HL-60 (cell line): ENCODE measurements at regions not wholly inside any gene's neighbourhood (a gene's known extent, or its start where the extent isn't known, plus 50 kb on each side); places are given as distances from the start of the nearest gene placed in this dataset.

Source experiments
- GABPA ChIP-seq: IDR thresholded peaks from 2 replicates; pipeline ENCODE4 v1.6.1; 2012; ENCODE audit warnings: low read depth
- POLR2AphosphoS5 ChIP-seq: IDR thresholded peaks from 2 replicates; pipeline ENCODE4 v1.6.1; 2012; ENCODE audit warnings: low read depth
- REST ChIP-seq: IDR thresholded peaks from 2 replicates; pipeline ENCODE4 v1.6.1; 2012; ENCODE audit warnings: low read depth; ENCODE audit not compliant: insufficient replicate concordance
- SPI1 ChIP-seq: IDR thresholded peaks from 2 replicates; pipeline ENCODE4 v1.6.1; 2012; ENCODE audit warnings: low read depth, mild to moderate bottlenecking, borderline replicate concordance
- TF ChIP-seq, protein P1 (sequence below): IDR thresholded peaks from one replicate; pipeline ENCODE4 v1.5.1; 2011; ENCODE audit warnings: low read length, control low read depth, inconsistent platforms; ENCODE audit not compliant: insufficient read depth

DNA sequence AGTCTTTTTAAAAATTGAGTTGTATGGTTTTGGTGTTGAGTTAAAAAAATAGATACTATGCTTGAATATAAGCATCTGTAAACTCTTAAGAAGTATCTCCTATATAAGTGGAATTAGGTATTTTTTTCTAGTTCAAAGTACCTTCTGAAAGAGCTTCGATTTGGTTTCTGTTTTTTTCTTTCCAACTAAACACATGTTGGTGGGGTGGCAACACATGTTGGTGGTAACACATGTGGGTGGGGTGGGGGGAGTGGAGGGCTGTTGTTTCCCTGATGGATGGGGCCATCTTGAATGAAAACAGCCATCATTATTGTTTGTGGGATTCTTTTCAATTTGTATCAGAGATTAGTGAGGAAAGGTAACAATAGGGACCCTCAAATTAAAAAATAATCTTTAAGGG is 178.9 kb downstream of the STK31 start:
- TF ChIP-seq POLR2AphosphoS5: no peak
- TF ChIP-seq, protein P1, sequence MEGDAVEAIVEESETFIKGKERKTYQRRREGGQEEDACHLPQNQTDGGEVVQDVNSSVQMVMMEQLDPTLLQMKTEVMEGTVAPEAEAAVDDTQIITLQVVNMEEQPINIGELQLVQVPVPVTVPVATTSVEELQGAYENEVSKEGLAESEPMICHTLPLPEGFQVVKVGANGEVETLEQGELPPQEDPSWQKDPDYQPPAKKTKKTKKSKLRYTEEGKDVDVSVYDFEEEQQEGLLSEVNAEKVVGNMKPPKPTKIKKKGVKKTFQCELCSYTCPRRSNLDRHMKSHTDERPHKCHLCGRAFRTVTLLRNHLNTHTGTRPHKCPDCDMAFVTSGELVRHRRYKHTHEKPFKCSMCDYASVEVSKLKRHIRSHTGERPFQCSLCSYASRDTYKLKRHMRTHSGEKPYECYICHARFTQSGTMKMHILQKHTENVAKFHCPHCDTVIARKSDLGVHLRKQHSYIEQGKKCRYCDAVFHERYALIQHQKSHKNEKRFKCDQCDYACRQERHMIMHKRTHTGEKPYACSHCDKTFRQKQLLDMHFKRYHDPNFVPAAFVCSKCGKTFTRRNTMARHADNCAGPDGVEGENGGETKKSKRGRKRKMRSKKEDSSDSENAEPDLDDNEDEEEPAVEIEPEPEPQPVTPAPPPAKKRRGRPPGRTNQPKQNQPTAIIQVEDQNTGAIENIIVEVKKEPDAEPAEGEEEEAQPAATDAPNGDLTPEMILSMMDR: no peak
- TF ChIP-seq GABPA: no peak
- TF ChIP-seq REST: no peak
- TF ChIP-seq SPI1: no peak
